Activated CD8-positive, alpha-beta T cell treated with anti-CD3 and anti-CD28 coated beads for 36 hours (primary cell): ENCODE measurements at regions not wholly inside any gene's neighbourhood (a gene's known extent, or its start where the extent isn't known, plus 50 kb on each side); places are given as distances from the start of the nearest gene placed in this dataset.

Experiments used
- ATAC-seq: fragments of 200-7000 bp; cut with Tn5 transposase; one replicate; pipeline ENCODE4 v1.10.0; 2021; ENCODE audit warnings: mild to moderate bottlenecking, moderate library complexity
- CTCF ChIA-PET: fragments of 350-600 bp; sonication (Branson Sonifier 250); formaldehyde crosslinking; loops from one replicate; lab custom pipeline; 2021; ENCODE audit warnings: antibody characterized with exemption; lab: Charles Lee
- POLR2A ChIA-PET: fragments of 350-600 bp; sonication (Branson Sonifier 250); formaldehyde crosslinking; loops from one replicate; lab custom pipeline; 2021; ENCODE audit warnings: antibody characterized with exemption; lab: Charles Lee
- DNase-seq: peaks from one replicate; pipeline ENCODE4 v3.0.0-alpha.2; 2020
- H3K27ac Mint-ChIP-seq: one replicate; pipeline ENCODE4 v1.8.0; 2021; ENCODE audit warnings: mild to moderate bottlenecking, mixed read lengths
- H3K27me3 Mint-ChIP-seq: one replicate; pipeline ENCODE4 v1.8.0; 2021; ENCODE audit warnings: mixed read lengths
- H3K36me3 Mint-ChIP-seq: one replicate; pipeline ENCODE4 v1.8.0; 2021; ENCODE audit warnings: low read depth, mixed read lengths
- H3K4me1 Mint-ChIP-seq: one replicate; pipeline ENCODE4 v1.8.0; 2021; ENCODE audit warnings: low read depth, mixed read lengths
- H3K4me3 Mint-ChIP-seq: one replicate; pipeline ENCODE4 v1.8.0; 2021; ENCODE audit warnings: mild to moderate bottlenecking, moderate library complexity, mixed read lengths
- H3K9me3 Mint-ChIP-seq: one replicate; pipeline ENCODE4 v1.8.0; 2021; ENCODE audit warnings: mixed read lengths
- intact Hi-C: fragments of 100-400 bp; cut with micrococcal nuclease; formaldehyde crosslinking; loops from one replicate; pipeline ENCODE4 v1.10.0; 2022
- TF ChIP-seq, protein P1 (sequence below): fragments of 200-600 bp; IDR thresholded peaks from one replicate; pipeline ENCODE4 v1.8.0; 2022; ENCODE audit warnings: antibody characterized with exemption, mild to moderate bottlenecking

DNA sequence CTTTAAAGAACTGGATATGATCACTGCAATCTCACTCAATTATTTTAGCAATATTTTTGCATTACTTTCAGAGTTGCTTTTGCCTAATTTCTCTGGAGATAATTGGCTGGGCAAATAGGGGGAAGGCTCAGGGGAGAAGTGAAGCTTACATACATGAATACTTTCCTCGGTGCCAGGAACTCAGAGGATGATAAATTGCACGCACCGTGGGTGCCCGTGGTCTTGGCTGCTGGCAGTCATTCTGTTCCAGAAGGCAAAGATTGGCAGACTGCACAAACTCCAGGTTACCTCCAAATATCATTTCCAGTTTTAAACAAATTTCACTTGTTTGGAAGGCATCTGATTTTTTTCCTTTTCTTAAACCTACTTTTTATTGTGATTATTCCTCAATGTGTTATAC is 197.8 kb upstream of the TMEM72 start:
- intact Hi-C loops = no loop called here
- TF ChIP-seq, protein P1, sequence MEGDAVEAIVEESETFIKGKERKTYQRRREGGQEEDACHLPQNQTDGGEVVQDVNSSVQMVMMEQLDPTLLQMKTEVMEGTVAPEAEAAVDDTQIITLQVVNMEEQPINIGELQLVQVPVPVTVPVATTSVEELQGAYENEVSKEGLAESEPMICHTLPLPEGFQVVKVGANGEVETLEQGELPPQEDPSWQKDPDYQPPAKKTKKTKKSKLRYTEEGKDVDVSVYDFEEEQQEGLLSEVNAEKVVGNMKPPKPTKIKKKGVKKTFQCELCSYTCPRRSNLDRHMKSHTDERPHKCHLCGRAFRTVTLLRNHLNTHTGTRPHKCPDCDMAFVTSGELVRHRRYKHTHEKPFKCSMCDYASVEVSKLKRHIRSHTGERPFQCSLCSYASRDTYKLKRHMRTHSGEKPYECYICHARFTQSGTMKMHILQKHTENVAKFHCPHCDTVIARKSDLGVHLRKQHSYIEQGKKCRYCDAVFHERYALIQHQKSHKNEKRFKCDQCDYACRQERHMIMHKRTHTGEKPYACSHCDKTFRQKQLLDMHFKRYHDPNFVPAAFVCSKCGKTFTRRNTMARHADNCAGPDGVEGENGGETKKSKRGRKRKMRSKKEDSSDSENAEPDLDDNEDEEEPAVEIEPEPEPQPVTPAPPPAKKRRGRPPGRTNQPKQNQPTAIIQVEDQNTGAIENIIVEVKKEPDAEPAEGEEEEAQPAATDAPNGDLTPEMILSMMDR = no peak
- Mint-ChIP-seq H3K9me3 (no peaks in the 10 kb centered on the region), H3K27me3 (peaks cover 3% of the 10 kb centered on the region), H3K4me1 (no peaks in the 10 kb centered on the region), H3K4me3 (no peak overlapping the region), H3K27ac (no peak overlapping the region), H3K36me3 (no peaks in the 10 kb centered on the region)
- POLR2A ChIA-PET = no interaction called here
- CTCF ChIA-PET = no interaction called here
- ATAC-seq (no peak), DNase-seq (no peak)

- ChIA-PET POLR2A (no interaction called here), CTCF (no interaction called here)
- no peak for DNase-seq
- Mint-ChIP-seq H3K4me1 (no peaks in the 10 kb centered on the region), H3K9me3 (peaks cover 5% of the 10 kb centered on the region), H3K27ac (no peak overlapping the region), H3K36me3 (no peaks in the 10 kb centered on the region), H3K27me3 (peaks cover 3% of the 10 kb centered on the region), H3K4me3 (no peak overlapping the region)
- ATAC-seq = no peak
- TF ChIP-seq, protein P1 = no peak
- intact Hi-C loops = no loop called here
Measured at GRCh38 chr10:44714451-44714850, 196.7 kb upstream of the TMEM72 start.

DNA sequence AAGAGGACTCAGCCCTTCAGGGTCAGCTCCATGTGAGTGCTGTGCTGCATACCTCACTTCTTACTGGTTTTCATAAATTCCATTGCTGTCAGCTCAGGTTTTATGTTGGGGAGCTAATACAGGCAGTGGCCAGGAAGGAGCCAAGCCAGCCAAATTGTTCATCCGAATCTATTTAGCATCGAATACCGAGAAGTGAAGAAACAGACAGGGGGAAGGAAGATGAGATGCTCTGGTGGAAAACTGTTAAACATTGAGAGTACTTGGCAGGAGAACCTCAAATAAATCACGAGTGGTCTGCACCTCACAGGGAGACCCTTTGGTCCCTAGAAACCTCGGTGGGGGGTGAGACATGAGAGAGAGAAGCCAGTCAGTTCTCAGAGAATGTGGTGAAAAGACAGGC is 196.0 kb upstream of the TMEM72 start:
- ATAC-seq = no peak

DNA sequence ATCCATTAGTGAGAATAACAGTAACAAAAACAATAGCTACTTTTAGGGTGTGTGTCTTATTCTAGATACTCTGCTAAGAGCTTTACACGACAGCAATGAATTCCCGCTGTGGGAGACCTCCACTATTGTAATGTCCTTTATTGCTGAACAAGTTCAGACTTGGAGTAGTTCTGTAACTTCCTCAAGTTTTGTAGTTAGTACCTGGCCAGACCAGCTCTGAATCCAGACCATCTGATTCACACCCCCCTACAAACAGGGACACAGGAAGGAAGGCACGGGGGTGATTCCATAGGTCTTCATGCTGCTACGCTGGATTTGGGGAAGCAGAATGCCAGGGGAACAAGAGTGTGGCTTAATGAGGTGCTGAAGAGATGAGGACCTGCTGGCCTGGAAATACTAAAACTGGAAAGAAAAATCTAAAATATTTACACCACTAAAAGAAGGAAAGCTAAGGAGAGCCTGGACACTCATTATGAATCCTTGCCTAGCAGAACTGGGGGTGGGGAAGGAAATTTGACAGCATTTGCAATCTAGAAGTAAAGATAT is 194.6 kb upstream of the TMEM72 start:
- no peak for DNase-seq
- no peak overlapping the region for H3K27ac Mint-ChIP-seq
- ChIA-PET POLR2A (no interaction called here), CTCF (no interaction called here)
- no peak for ATAC-seq
- no peaks in the 10 kb centered on the region for H3K4me1 Mint-ChIP-seq
- intact Hi-C loops = no loop called here
- peaks cover 5% of the 10 kb centered on the region for H3K9me3 Mint-ChIP-seq
- H3K36me3 Mint-ChIP-seq = no peaks in the 10 kb centered on the region
- no peak overlapping the region for H3K4me3 Mint-ChIP-seq
- TF ChIP-seq, protein P1 = no peak
- no peaks in the 10 kb centered on the region for H3K27me3 Mint-ChIP-seq

More for the DNA sequence above, 196.0 kb upstream of the TMEM72 start:
- Mint-ChIP-seq H3K9me3 (peaks cover 5% of the 10 kb centered on the region), H3K27ac (no peak overlapping the region), H3K36me3 (no peaks in the 10 kb centered on the region), H3K4me3 (no peak overlapping the region), H3K27me3 (no peaks in the 10 kb centered on the region), H3K4me1 (no peaks in the 10 kb centered on the region)
- DNase-seq = no peak
- POLR2A ChIA-PET = no interaction called here
- TF ChIP-seq, protein P1 = no peak
- CTCF ChIA-PET = no interaction called here
- intact Hi-C loops = no loop called here

DNA sequence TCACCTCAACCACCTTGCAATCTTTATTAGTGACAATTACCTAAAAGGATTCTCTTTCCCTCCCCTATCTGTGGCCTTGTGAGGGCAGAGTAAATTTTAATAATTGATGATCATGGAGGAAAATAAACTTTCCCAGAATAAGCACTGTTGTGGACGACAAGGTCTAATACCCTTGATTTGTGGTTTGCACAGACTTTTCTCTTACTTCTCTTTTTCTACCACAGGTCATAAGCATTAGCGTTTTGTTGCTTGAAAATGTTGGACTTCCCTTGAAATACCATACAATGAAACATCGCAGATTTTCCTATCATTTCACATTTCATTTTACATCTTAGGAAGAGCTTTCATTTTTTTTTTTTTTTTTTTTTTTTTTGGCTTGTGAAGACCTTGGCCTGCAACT is 188.1 kb upstream of the TMEM72 start:
- Mint-ChIP-seq H3K27me3 (peaks cover 2% of the 10 kb centered on the region), H3K9me3 (peaks cover 5% of the 10 kb centered on the region), H3K36me3 (no peaks in the 10 kb centered on the region), H3K27ac (no peak overlapping the region), H3K4me1 (no peaks in the 10 kb centered on the region), H3K4me3 (no peak overlapping the region)
- intact Hi-C loops = no loop called here
- CTCF ChIA-PET = no interaction called here
- ATAC-seq (no peak), DNase-seq (no peak)
- POLR2A ChIA-PET = no interaction called here
- TF ChIP-seq, protein P1 = no peak
